ENCODE measurements at regions not wholly inside any gene's neighbourhood (a gene's known extent, or its start where the extent isn't known, plus 50 kb on each side); places are given as distances from the start of the nearest gene placed in this dataset.

GRCh38 chr14:48435221-48435620, 759.8 kb upstream of the MDGA2 start:
- Histone ChIP-seq H3K9me3 (no peaks in the 10 kb centered on the region), H3K27me3 (ENCODE audit: insufficient read depth in 3 of 3, low read length in 2 of 3) (no peaks in the 10 kb centered on the region), H3K36me3 (ENCODE audit: insufficient read depth in 1 of 2, low read depth in 1 of 2) (no peaks in the 10 kb centered on the region), H3K4me3 (no peak overlapping the region), H3K27ac (no peak overlapping the region), H3K4me1 (no peaks in the 10 kb centered on the region)
- no peak for ATAC-seq
- TF ChIP-seq CTCF (IDR thresholded peaks at IDR 0.05) = no peak
- intact Hi-C loops (cut with DNase I) = no loop called here
- DNase-seq = no peak
- WGBS, 3 donors = 31 to 38% (median 37%) methylated on average over 2 of the region's 2 CpGs

GRCh38 chr14:48430805-48431204, 755.4 kb upstream of the MDGA2 start:
- no peaks in the 10 kb centered on the region for H3K4me1 ChIP-seq
- H3K4me3 ChIP-seq = no peak overlapping the region
- intact Hi-C loops (cut with DNase I) = no loop called here
- ATAC-seq (no peak), DNase-seq (no peak)
- no peak for TF ChIP-seq CTCF (IDR thresholded peaks at IDR 0.05)
- H3K27ac ChIP-seq = no peak overlapping the region
- H3K9me3 ChIP-seq = no peaks in the 10 kb centered on the region
- no peaks in the 10 kb centered on the region for H3K36me3 ChIP-seq (ENCODE audit: insufficient read depth in 1 of 2, low read depth in 1 of 2)
- WGBS, 3 donors = 88 to 95% (median 91%) methylated on average over 5 of the region's 5 CpGs
- no peaks in the 10 kb centered on the region for H3K27me3 ChIP-seq (ENCODE audit: insufficient read depth in 3 of 3, low read length in 2 of 3)

- Histone ChIP-seq H3K9me3 (no peaks in the 10 kb centered on the region), H3K4me1 (no peaks in the 10 kb centered on the region), H3K4me3 (no peak overlapping the region), H3K27ac (no peak overlapping the region), H3K36me3 (ENCODE audit: insufficient read depth in 1 of 2, low read depth in 1 of 2) (no peaks in the 10 kb centered on the region), H3K27me3 (ENCODE audit: insufficient read depth in 3 of 3, low read length in 2 of 3) (no peaks in the 10 kb centered on the region)
- intact Hi-C loops (cut with DNase I) = no loop called here
- DNase-seq (no peak), ATAC-seq (no peak)
- no peak for TF ChIP-seq CTCF (IDR thresholded peaks at IDR 0.05)
- 34 to 45% (median 39%) methylated on average over 2 of the region's 2 CpGs for WGBS, 3 donors
Measured at GRCh38 chr14:48429512-48429911, 754.1 kb upstream of the MDGA2 start.

- Histone ChIP-seq H3K9me3 (no peaks in the 10 kb centered on the region), H3K27me3 (ENCODE audit: insufficient read depth in 3 of 3, low read length in 2 of 3) (no peaks in the 10 kb centered on the region), H3K36me3 (ENCODE audit: insufficient read depth in 1 of 2, low read depth in 1 of 2) (no peaks in the 10 kb centered on the region), H3K27ac (no peak overlapping the region), H3K4me1 (no peaks in the 10 kb centered on the region), H3K4me3 (no peak overlapping the region)
- WGBS, 3 donors = 93 to 96% (median 93%) methylated on average over 4 of the region's 4 CpGs
- intact Hi-C loops (cut with DNase I) = no loop called here
- DNase-seq = no peak
- TF ChIP-seq CTCF (IDR thresholded peaks at IDR 0.05) = no peak
- no peak for ATAC-seq
Measured at GRCh38 chr14:48417715-48418500, 742.5 kb upstream of the MDGA2 start.

GRCh38 chr14:48401321-48401720, 725.9 kb upstream of the MDGA2 start:
- Histone ChIP-seq H3K36me3 (ENCODE audit: insufficient read depth in 1 of 2, low read depth in 1 of 2) (no peaks in the 10 kb centered on the region), H3K27ac (no peak overlapping the region), H3K27me3 (ENCODE audit: insufficient read depth in 3 of 3, low read length in 2 of 3) (no peaks in the 10 kb centered on the region), H3K9me3 (no peaks in the 10 kb centered on the region), H3K4me3 (no peak overlapping the region), H3K4me1 (no peaks in the 10 kb centered on the region)
- intact Hi-C loops (cut with DNase I) = no loop called here
- 64 to 75% (median 70%) methylated on average over 1 of the region's 1 CpG for WGBS, 3 donors
- ATAC-seq = no peak
- TF ChIP-seq CTCF (IDR thresholded peaks at IDR 0.05) = no peak
- DNase-seq = no peak

All from psoas muscle (tissue), 7 donors.